ENCODE measurements at regions not wholly inside any gene's neighbourhood (a gene's known extent, or its start where the extent isn't known, plus 50 kb on each side); places are given as distances from the start of the nearest gene placed in this dataset.
"Not testable (repeated sequence)": the region's sequence is repeated elsewhere in the genome, so short reads cannot be mapped to it uniquely, and the experiment has no call there.

DNA sequence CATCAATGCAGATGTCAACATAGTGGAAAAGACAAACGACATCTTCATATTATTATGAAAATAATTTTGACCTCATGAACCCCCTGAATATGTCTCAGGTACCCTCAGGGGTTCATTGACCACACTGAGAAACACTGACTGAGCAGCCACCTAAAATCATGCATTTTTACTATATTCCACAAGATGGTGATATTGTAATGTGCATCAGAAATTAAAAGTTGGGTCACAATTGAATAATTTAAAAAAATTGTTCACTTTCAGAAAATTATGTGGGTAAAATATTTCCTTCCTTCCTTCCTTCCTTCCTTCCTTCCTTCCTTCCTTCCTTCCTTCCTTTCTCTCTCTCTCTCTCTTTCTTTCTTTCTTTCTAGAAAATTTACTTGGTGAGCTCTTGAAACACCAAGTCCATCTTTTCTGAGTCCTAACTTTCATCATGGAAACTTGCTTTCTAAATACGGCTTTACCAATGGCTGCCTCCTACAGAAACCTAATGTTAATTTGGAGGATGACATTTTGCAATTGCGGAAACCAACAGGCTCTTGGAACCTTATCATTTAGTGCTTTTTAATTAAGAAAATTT lies 103.6 kb downstream of the RTL3 start:
- TF ChIP-seq, protein P1, sequence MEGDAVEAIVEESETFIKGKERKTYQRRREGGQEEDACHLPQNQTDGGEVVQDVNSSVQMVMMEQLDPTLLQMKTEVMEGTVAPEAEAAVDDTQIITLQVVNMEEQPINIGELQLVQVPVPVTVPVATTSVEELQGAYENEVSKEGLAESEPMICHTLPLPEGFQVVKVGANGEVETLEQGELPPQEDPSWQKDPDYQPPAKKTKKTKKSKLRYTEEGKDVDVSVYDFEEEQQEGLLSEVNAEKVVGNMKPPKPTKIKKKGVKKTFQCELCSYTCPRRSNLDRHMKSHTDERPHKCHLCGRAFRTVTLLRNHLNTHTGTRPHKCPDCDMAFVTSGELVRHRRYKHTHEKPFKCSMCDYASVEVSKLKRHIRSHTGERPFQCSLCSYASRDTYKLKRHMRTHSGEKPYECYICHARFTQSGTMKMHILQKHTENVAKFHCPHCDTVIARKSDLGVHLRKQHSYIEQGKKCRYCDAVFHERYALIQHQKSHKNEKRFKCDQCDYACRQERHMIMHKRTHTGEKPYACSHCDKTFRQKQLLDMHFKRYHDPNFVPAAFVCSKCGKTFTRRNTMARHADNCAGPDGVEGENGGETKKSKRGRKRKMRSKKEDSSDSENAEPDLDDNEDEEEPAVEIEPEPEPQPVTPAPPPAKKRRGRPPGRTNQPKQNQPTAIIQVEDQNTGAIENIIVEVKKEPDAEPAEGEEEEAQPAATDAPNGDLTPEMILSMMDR (conservative IDR thresholded peaks at IDR 0.05), result peak; percentile 66
- H3K27ac ChIP-seq, result no peak overlapping the region

DNA sequence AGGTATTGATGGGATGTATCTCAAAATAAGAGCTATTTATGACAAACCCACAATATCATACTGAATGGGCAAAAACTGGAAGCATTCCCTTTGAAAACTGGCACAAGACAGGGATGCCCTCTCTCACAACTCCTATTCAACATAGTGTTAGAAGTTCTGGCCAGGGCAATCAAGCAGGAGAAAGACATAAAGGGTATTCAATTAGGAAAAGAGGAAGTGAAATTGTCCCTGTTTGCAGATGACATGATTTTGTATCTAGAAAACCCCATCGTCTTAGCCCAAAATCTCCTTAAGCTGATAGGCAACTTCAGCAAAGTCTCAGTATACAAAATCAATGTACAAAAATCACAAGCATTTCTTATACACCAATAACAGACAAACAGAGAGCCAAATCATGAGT lies 106.5 kb downstream of the RTL3 start:
- not testable (repeated sequence) for H3K27ac ChIP-seq

DNA sequence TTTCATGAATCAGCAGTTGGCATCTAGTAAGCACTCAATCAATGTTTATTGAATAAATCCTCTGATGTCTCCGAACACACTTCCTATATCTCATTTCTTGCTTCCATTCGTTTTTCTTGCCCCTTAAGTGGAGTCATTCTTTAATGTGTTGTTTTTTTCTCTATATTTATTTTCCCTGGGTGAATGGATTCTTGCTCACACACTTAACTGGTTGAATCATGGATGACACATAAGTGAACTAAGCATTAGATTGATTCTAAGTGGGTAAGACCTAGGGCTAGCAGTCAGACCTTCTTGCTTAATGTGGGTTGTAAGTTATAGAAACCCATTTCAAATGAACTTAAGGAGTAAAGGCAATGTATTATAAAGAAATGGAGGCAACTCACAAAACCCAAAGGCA lies 111.1 kb downstream of the RTL3 start:
- TF ChIP-seq, protein P1 (conservative IDR thresholded peaks at IDR 0.05), result no peak
- H3K27ac ChIP-seq, result no peak overlapping the region

DNA sequence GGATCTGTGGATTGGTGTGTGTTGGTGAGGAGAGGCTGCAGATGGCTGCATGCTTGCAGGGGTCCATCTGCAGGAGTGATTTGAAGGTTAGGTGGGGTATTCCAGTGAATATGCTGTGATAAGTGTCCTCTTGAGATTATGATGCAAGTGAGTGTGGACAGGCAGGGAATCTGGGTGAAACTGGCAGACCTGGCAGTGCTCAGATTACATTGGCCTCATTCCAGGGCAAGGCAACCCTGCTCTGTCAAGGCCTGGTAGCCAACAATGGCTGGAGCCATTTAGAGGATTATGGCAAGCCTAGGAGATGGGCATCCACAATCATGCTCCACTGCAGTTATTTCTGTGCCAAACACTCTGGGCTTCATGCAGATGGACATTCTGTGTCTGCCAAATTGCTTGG lies 113.9 kb downstream of the RTL3 start:
- TF ChIP-seq, protein P1 (conservative IDR thresholded peaks at IDR 0.05), result no peak

DNA sequence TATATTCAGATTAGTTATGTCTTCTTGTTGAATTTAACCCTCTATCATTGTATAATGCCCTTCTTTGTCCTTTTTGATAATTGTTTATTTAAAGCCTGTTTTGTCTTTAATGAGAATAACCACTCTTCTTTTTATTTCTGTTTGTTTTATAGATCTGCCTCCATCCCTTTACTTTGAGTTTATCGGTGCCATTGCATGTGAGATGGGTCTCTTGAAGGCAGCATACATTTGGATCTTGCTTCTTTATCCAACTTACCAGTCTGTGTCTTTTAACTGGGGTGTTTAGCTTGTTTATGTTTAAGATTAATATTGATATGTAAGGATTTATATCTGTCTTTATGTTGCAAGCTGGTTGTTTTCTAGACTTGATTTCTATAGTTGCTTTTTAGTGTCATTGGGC lies 115.8 kb downstream of the RTL3 start:
- no peak overlapping the region for H3K27ac ChIP-seq
- TF ChIP-seq, protein P1 (conservative IDR thresholded peaks at IDR 0.05), result no peak

More for the DNA sequence above, 113.9 kb downstream of the RTL3 start:
- no peak overlapping the region for H3K27ac ChIP-seq

DNA sequence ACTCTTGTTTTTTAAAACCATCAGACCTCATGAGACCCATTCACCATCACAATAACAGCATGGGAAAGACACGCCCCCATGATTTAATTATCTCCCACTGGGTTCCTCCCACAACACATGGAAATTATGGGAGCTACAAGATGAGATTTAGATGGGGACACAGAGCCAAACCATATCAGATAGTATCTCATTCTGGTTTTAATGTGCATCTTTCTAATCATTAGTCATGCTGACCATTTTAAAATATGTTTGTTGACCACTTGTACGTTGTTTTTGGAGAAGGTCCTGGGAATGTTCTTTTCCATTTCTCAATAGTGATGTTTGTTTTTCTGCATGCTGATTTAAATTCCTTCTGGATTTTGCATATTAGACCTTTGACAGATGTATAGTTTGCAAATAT lies 119.0 kb downstream of the RTL3 start:
- no peak overlapping the region for H3K27ac ChIP-seq
- TF ChIP-seq, protein P1 (conservative IDR thresholded peaks at IDR 0.05), result no peak

DNA sequence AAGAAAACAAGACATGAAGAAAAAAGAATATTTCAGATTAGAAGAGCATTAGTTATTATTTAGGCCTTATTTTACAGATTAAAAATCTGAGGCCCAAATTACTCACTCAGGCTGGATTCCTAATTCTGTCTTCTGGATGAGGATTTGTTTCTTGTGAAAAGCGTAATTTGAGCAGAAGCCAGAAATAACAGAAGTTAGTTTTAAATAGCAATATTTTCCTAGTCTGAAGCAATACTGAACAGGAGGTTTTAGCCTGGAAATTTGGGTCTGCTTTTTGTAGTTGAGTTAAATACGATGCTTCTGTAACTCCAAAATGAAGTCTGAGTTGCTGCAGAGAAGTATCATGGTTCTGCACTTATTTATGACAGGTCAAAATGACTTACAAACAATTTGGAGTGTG lies 124.9 kb downstream of the RTL3 start:
- H3K27ac ChIP-seq, result no peak overlapping the region
- TF ChIP-seq, protein P1 (conservative IDR thresholded peaks at IDR 0.05), result no peak

DNA sequence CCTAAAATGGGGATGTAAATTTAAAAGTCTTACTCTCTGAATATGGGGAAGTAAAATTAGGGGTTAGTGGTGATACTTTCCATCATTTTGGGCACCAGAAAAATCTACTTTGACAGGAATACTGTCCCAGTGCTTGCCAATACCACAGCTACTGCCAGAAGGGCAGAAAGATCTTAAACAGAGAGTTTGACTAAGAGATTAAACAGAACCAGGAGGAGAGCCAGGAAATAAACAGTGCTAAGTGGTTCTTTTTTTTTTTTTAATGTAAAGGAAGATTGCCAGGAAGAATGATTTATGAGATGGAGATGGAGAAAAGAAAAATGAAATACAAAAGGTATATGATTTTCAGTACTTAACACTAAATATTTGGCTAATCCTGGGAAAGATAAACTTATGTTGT lies 126.8 kb downstream of the RTL3 start:
- TF ChIP-seq, protein P1 (conservative IDR thresholded peaks at IDR 0.05), result no peak
- H3K27ac ChIP-seq, result no peak overlapping the region
